ENCODE measurements at regions not wholly inside any gene's neighbourhood (a gene's known extent, or its start where the extent isn't known, plus 50 kb on each side); places are given as distances from the start of the nearest gene placed in this dataset.

GRCh38 chr22:49500942-49501395 lies 326.7 kb downstream of the BRD1 start:
- Histone ChIP-seq H3K36me3 (no peaks in the 10 kb centered on the region), H3K4me3 (no peak overlapping the region), H4K20me1 (no peaks in the 10 kb centered on the region), H3K4me2 (no peak overlapping the region), H3K9ac (no peak overlapping the region), H3K27ac (no peak overlapping the region), H3K27me3 (no peaks in the 10 kb centered on the region), H3K9me3 (replicated peaks in 1 of 11) (peaks cover 10 to 32% (median 17%) of the 10 kb centered on the region in 11 experiments), H3K4me1 (peaks cover 0 to 12% (median 7%) of the 10 kb centered on the region in 10 experiments; a peak in 8 of 20 replicates)
- TF ChIP-seq Cebpa-rat (IDR thresholded peaks at IDR 0.05) = no peak

- Histone ChIP-seq H3K9ac (no peak overlapping the region), H3K27me3 (no peaks in the 10 kb centered on the region), H3K4me1 (peaks cover 0 to 12% (median 7%) of the 10 kb centered on the region in 10 experiments; a peak in 8 of 20 replicates), H3K4me2 (no peak overlapping the region), H3K9me3 (replicated peaks in 1 of 11) (peaks cover 10 to 29% (median 17%) of the 10 kb centered on the region in 11 experiments), H3K36me3 (no peaks in the 10 kb centered on the region), H3K4me3 (no peak overlapping the region), H4K20me1 (no peaks in the 10 kb centered on the region), H3K27ac (no peak overlapping the region)
- TF ChIP-seq Cebpa-rat (IDR thresholded peaks at IDR 0.05) = no peak
Measured at GRCh38 chr22:49500076-49500460, 327.6 kb downstream of the BRD1 start.

- Histone ChIP-seq H3K4me2 (no peak overlapping the region), H3K9ac (no peak overlapping the region), H3K4me3 (no peak overlapping the region), H3K36me3 (no peaks in the 10 kb centered on the region), H4K20me1 (no peaks in the 10 kb centered on the region), H3K9me3 (replicated peaks in 1 of 11) (peaks cover 10 to 34% (median 17%) of the 10 kb centered on the region in 11 experiments), H3K4me1 (peaks cover 0 to 12% (median 7%) of the 10 kb centered on the region in 10 experiments; a peak in 8 of 20 replicates), H3K27ac (no peak overlapping the region), H3K27me3 (no peaks in the 10 kb centered on the region)
- TF ChIP-seq Cebpa-rat (IDR thresholded peaks at IDR 0.05) = no peak
Measured at GRCh38 chr22:49499433-49500075, 328.1 kb downstream of the BRD1 start.

- H3K4me3 ChIP-seq = no peak overlapping the region
- H3K9me3 ChIP-seq (replicated peaks in 1 of 11) = peaks cover 10 to 29% (median 17%) of the 10 kb centered on the region in 11 experiments
- H3K36me3 ChIP-seq = no peaks in the 10 kb centered on the region
- no peak overlapping the region for H3K9ac ChIP-seq
- no peaks in the 10 kb centered on the region for H3K27me3 ChIP-seq
- no peak overlapping the region for H3K27ac ChIP-seq
- peak in 8 of 11 experiments; percentile 22 to 90 (median 74); a peak in 12 of 22 replicates for TF ChIP-seq Cebpa-rat (IDR thresholded peaks at IDR 0.05)
- H3K4me1 ChIP-seq = peaks cover 0 to 6% (median 1%) of the 10 kb centered on the region in 10 experiments; a peak in 2 of 20 replicates
- H4K20me1 ChIP-seq = no peaks in the 10 kb centered on the region
- H3K4me2 ChIP-seq = no peak overlapping the region
Measured at GRCh38 chr22:49497266-49497665, 330.4 kb downstream of the BRD1 start.

GRCh38 chr22:49494555-49494954 lies 333.1 kb downstream of the BRD1 start:
- no peaks in the 10 kb centered on the region for H3K27me3 ChIP-seq
- no peak overlapping the region for H3K9ac ChIP-seq
- no peak for TF ChIP-seq Cebpa-rat (IDR thresholded peaks at IDR 0.05)
- peaks cover 0 to 6% (median 1%) of the 10 kb centered on the region in 10 experiments; a peak in 2 of 20 replicates for H3K4me1 ChIP-seq
- H3K9me3 ChIP-seq (replicated peaks in 1 of 11) = peaks cover 9 to 22% (median 11%) of the 10 kb centered on the region in 11 experiments
- H3K4me2 ChIP-seq = no peak overlapping the region
- H3K36me3 ChIP-seq = no peaks in the 10 kb centered on the region
- no peaks in the 10 kb centered on the region for H4K20me1 ChIP-seq
- no peak overlapping the region for H3K27ac ChIP-seq
- no peak overlapping the region for H3K4me3 ChIP-seq

- Histone ChIP-seq H3K9ac (no peak overlapping the region), H3K4me2 (no peak overlapping the region), H3K36me3 (no peaks in the 10 kb centered on the region), H3K27me3 (no peaks in the 10 kb centered on the region), H3K4me3 (no peak overlapping the region), H3K4me1 (peaks cover 0 to 9% (median 3%) of the 10 kb centered on the region in 10 experiments; a peak in 9 of 20 replicates), H3K27ac (no peak overlapping the region), H4K20me1 (no peaks in the 10 kb centered on the region), H3K9me3 (replicated peaks in 1 of 11) (peaks cover 9 to 22% (median 11%) of the 10 kb centered on the region in 11 experiments)
- TF ChIP-seq Cebpa-rat (IDR thresholded peaks at IDR 0.05) = no peak
Measured at GRCh38 chr22:49492741-49493251, 334.9 kb downstream of the BRD1 start.

- no peak overlapping the region for H3K4me2 ChIP-seq
- H4K20me1 ChIP-seq = no peaks in the 10 kb centered on the region
- no peak overlapping the region for H3K4me3 ChIP-seq
- no peak for TF ChIP-seq Cebpa-rat (IDR thresholded peaks at IDR 0.05)
- H3K27me3 ChIP-seq = no peaks in the 10 kb centered on the region
- no peaks in the 10 kb centered on the region for H3K36me3 ChIP-seq
- peaks cover 9 to 20% (median 11%) of the 10 kb centered on the region in 11 experiments for H3K9me3 ChIP-seq (replicated peaks in 1 of 11)
- H3K9ac ChIP-seq = no peak overlapping the region
- no peak overlapping the region for H3K27ac ChIP-seq
- H3K4me1 ChIP-seq = peaks cover 0 to 14% (median 6%) of the 10 kb centered on the region in 10 experiments; a peak in 9 of 20 replicates
Measured at GRCh38 chr22:49492308-49492707, 335.4 kb downstream of the BRD1 start.

- H3K4me2 ChIP-seq = no peak overlapping the region
- no peak overlapping the region for H3K9ac ChIP-seq
- H3K27ac ChIP-seq = no peak overlapping the region
- peaks cover 0 to 15% (median 6%) of the 10 kb centered on the region in 10 experiments; a peak in 8 of 20 replicates for H3K4me1 ChIP-seq
- no peak for TF ChIP-seq Cebpa-rat (IDR thresholded peaks at IDR 0.05)
- no peak overlapping the region for H3K4me3 ChIP-seq
- H3K36me3 ChIP-seq = no peaks in the 10 kb centered on the region
- H3K27me3 ChIP-seq = no peaks in the 10 kb centered on the region
- H4K20me1 ChIP-seq = no peaks in the 10 kb centered on the region
- peaks cover 5 to 14% (median 8%) of the 10 kb centered on the region in 11 experiments for H3K9me3 ChIP-seq (replicated peaks in 1 of 11)
Measured at GRCh38 chr22:49491726-49492125, 335.9 kb downstream of the BRD1 start.

- Histone ChIP-seq H3K4me2 (no peak overlapping the region), H3K27me3 (no peaks in the 10 kb centered on the region), H3K4me3 (no peak overlapping the region), H3K36me3 (no peaks in the 10 kb centered on the region), H4K20me1 (no peaks in the 10 kb centered on the region), H3K9ac (no peak overlapping the region), H3K4me1 (peaks cover 0 to 15% (median 6%) of the 10 kb centered on the region in 10 experiments; a peak in 8 of 20 replicates), H3K9me3 (replicated peaks in 1 of 11) (peaks cover under 1 to 9% (median 3%) of the 10 kb centered on the region in 11 experiments; a peak in 16 of 22 replicates), H3K27ac (no peak overlapping the region)
- TF ChIP-seq Cebpa-rat (IDR thresholded peaks at IDR 0.05) = no peak
Measured at GRCh38 chr22:49491221-49491635, 336.4 kb downstream of the BRD1 start.
